OCI-LY7 (cell line): ENCODE measurements at regions not wholly inside any gene's neighbourhood (a gene's known extent, or its start where the extent isn't known, plus 50 kb on each side); places are given as distances from the start of the nearest gene placed in this dataset.
"Not testable (repeated sequence)": the region's sequence is repeated elsewhere in the genome, so short reads cannot be mapped to it uniquely, and the experiment has no call there.

ENCODE experiments used
- BruUV-seq: library from RNA; stranded (reverse); fragments of 400-500 nt; replicated peaks from 2 replicates; lab custom pipeline; 2021; lab: Mats Ljungman, UMichigan
- CTCF ChIA-PET: fragments of 300-600 bp; sonication (Branson Sonifier 250); formaldehyde crosslinking; loops from one replicate; lab custom pipeline; 2022; ENCODE audit warnings: antibody characterized with exemption; ENCODE audit not compliant: unreplicated experiment; lab: Charles Lee
- POLR2A ChIA-PET: fragments of 300-600 bp; sonication (Branson Sonifier 250); formaldehyde crosslinking; loops from one replicate; lab custom pipeline; 2022; ENCODE audit warnings: antibody characterized with exemption; lab: Charles Lee
- DNase-seq: peaks from one replicate; pipeline ENCODE4 v3.0.0-alpha.2; 2015; ENCODE audit warnings: low spot score
- H2AFZ ChIP-seq: fragments of 200-600 bp; sonication (generic), shearing (Covaris generic); 2 replicates; pipeline ENCODE4 v1.6.1; 2014; ENCODE audit warnings: mild to moderate bottlenecking, antibody characterized with exemption, low read length, moderate library complexity
- H3K27ac ChIP-seq: fragments of 200-600 bp; sonication (generic); 2 replicates; pipeline ENCODE4 v1.5.1; 2014; ENCODE audit warnings: mixed run types, low read depth, mild to moderate bottlenecking, moderate library complexity, low read length, inconsistent platforms; ENCODE audit not compliant: poor library complexity, severe bottlenecking
- H3K36me3 ChIP-seq: fragments of 200-600 bp; sonication (generic); 2 replicates; pipeline ENCODE4 v1.6.1; 2014; ENCODE audit warnings: mild to moderate bottlenecking, antibody characterized with exemption, low read length, moderate library complexity, mixed read lengths; ENCODE audit not compliant: insufficient read depth
- H3K4me1 ChIP-seq: fragments of 200-600 bp; sonication (generic); 2 replicates; pipeline ENCODE4 v1.5.1; 2014; ENCODE audit warnings: mild to moderate bottlenecking, low read length; ENCODE audit not compliant: insufficient read depth, poor library complexity, severe bottlenecking
- H3K4me2 ChIP-seq: fragments of 200-600 bp; sonication (generic); 2 replicates; pipeline ENCODE4 v1.6.1; 2014; ENCODE audit warnings: mild to moderate bottlenecking, low read length
- H3K4me3 ChIP-seq: fragments of 200-600 bp; sonication (generic); 2 replicates; pipeline ENCODE4 v1.5.1; 2014; ENCODE audit warnings: mild to moderate bottlenecking, low read depth, low read length; ENCODE audit not compliant: poor library complexity, severe bottlenecking
- H3K79me2 ChIP-seq: fragments of 200-600 bp; sonication (generic); 2 replicates; pipeline ENCODE4 v1.6.1; 2016; ENCODE audit warnings: low read depth, mild to moderate bottlenecking, low read length, moderate library complexity, mixed read lengths; ENCODE audit not compliant: insufficient read depth
- H3K9me2 ChIP-seq: fragments of 200-600 bp; sonication (generic); 2 replicates; pipeline ENCODE4 v1.6.1; 2016; ENCODE audit warnings: mild to moderate bottlenecking, low read length, mixed read lengths; ENCODE audit not compliant: insufficient read depth
- H3K9me3 ChIP-seq: fragments of 200-600 bp; sonication (generic); 2 replicates; pipeline ENCODE4 v1.6.1; 2014; ENCODE audit warnings: mild to moderate bottlenecking, mixed run types, low read length, mixed read lengths
- H4K20me1 ChIP-seq: fragments of 200-600 bp; sonication (generic); 2 replicates; pipeline ENCODE4 v1.6.1; 2014; ENCODE audit warnings: mild to moderate bottlenecking, antibody characterized with exemption, low read length, moderate library complexity, mixed read lengths; ENCODE audit not compliant: insufficient read depth
- CTCF ChIP-seq: fragments of 200-600 bp; sonication (generic); conservative IDR thresholded peaks from 2 replicates; pipeline ENCODE4 v1.5.1; 2014; ENCODE audit warnings: mild to moderate bottlenecking, antibody characterized with exemption, low read length, moderate library complexity, mixed read lengths
- EZH2phosphoT487 ChIP-seq: fragments of 200-600 bp; sonication (generic); IDR thresholded peaks from 2 replicates; pipeline ENCODE4 v1.6.1; 2018; ENCODE audit warnings: low read depth, borderline replicate concordance, mild to moderate bottlenecking, mixed run types, antibody characterized with exemption, low read length, moderate library complexity, mixed read lengths
- intact Hi-C: fragments of 100-400 bp; cut with micrococcal nuclease; formaldehyde crosslinking; loops from one replicate; pipeline ENCODE4 v1.10.0; 2022; ENCODE audit not compliant: unreplicated experiment

DNA sequence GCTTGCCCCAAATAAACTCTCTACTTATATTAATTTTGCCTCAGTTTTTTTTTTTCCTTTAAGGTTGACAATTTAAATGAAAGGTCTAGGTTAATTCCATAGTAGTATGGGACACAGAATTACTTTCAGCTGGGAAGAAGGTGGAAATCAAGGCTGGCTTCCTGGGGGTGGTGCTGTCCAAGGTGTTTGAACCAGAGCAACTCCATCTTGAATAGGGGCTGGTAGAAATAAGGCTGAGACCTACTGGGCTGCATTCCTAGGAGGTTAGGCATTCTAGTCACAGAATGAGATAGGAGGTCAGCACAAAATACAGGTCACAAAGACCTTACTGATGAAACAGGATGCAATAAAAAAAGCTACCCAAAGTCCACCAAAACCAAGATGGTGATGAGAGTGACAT is 1190.8 kb upstream of the AUTS2 start:
- CTCF ChIA-PET, result no interaction called here

GRCh38 chr7:68408873-68409272 is 1189.4 kb upstream of the AUTS2 start:
- no peak overlapping the region for H3K4me2 ChIP-seq
- TF ChIP-seq EZH2phosphoT487 (no peak), CTCF (no peak)
- CTCF ChIA-PET, result no interaction called here
- POLR2A ChIA-PET, result no interaction called here
- H3K79me2 ChIP-seq, result no peaks in the 10 kb centered on the region
- no peaks in the 10 kb centered on the region for H3K36me3 ChIP-seq
- no peak for DNase-seq
- no TSS peak for BruUV-seq
- intact Hi-C loops, result no loop called here
- H3K4me1 ChIP-seq, result no peaks in the 10 kb centered on the region
- H3K27ac ChIP-seq, result no peak overlapping the region
- no peak overlapping the region for H2AFZ ChIP-seq
- no peak overlapping the region for H3K4me3 ChIP-seq
- no peaks in the 10 kb centered on the region for H3K9me2 ChIP-seq
- no peaks in the 10 kb centered on the region for H4K20me1 ChIP-seq
- H3K9me3 ChIP-seq, result no peaks in the 10 kb centered on the region

More for the DNA sequence above, 1190.8 kb upstream of the AUTS2 start:
- Histone ChIP-seq H3K27ac (no peak overlapping the region), H3K36me3 (no peaks in the 10 kb centered on the region), H3K4me2 (no peak overlapping the region), H3K9me3 (no peaks in the 10 kb centered on the region), H4K20me1 (no peaks in the 10 kb centered on the region), H3K79me2 (no peaks in the 10 kb centered on the region), H2AFZ (no peak overlapping the region), H3K4me1 (no peaks in the 10 kb centered on the region), H3K9me2 (no peaks in the 10 kb centered on the region), H3K4me3 (no peak overlapping the region)
- BruUV-seq, result no TSS peak
- intact Hi-C loops, result no loop called here
- TF ChIP-seq EZH2phosphoT487 (no peak), CTCF (no peak)
- no peak for DNase-seq
- POLR2A ChIA-PET, result no interaction called here

DNA sequence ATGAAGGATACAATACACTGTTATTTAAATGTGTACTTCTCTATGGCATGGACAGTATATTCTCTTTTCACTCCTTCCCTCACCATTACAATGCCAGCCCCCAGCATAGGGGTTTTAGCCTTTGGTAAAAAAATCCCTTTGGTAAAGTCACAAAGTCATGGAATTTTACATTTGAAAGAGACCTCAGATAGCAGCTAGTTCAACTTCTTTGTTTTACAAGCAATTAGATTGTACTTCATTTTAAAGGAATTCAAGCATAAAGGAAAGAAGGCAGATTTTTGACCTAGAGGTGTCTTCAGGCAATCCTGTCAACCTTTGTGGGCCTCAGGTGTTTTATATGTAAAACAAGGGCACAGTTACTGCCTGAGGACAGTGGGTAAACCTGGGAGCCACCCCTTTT is 1188.4 kb upstream of the AUTS2 start:
- intact Hi-C loops, result no loop called here

GRCh38 chr7:68410693-68411092 is 1187.6 kb upstream of the AUTS2 start:
- H3K4me3 ChIP-seq, H3K9me3 ChIP-seq, H3K79me2 ChIP-seq, intact Hi-C loops, CTCF ChIA-PET, H2AFZ ChIP-seq, H3K36me3 ChIP-seq, H3K9me2 ChIP-seq, DNase-seq, H3K4me2 ChIP-seq, H4K20me1 ChIP-seq, BruUV-seq, POLR2A ChIA-PET, H3K4me1 ChIP-seq, H3K27ac ChIP-seq: not testable (repeated sequence)

More for the DNA sequence above, 1188.4 kb upstream of the AUTS2 start:
- no peak for DNase-seq
- Histone ChIP-seq H3K79me2 (no peaks in the 10 kb centered on the region), H4K20me1 (no peaks in the 10 kb centered on the region), H3K27ac (no peak overlapping the region), H3K4me3 (no peak overlapping the region), H2AFZ (no peak overlapping the region), H3K36me3 (no peaks in the 10 kb centered on the region), H3K9me2 (no peaks in the 10 kb centered on the region), H3K4me1 (no peaks in the 10 kb centered on the region), H3K9me3 (no peaks in the 10 kb centered on the region), H3K4me2 (no peak overlapping the region)
- ChIA-PET POLR2A (interaction anchor here (0.7 kb wide), 1 partner anchor 971 kb away, joined by 3 read pairs; no protein-coding TSS in a partner anchor), CTCF (interaction anchor here (0.6 kb wide), 1 partner anchor 43 kb away, joined by 4 read pairs; no protein-coding TSS in a partner anchor)
- TF ChIP-seq EZH2phosphoT487 (no peak), CTCF (no peak)
- no TSS peak for BruUV-seq
